HG03439 (cell line): ENCODE measurements at regions not wholly inside any gene's neighbourhood (a gene's known extent, or its start where the extent isn't known, plus 50 kb on each side); places are given as distances from the start of the nearest gene placed in this dataset.

ENCODE experiments used
- ATAC-seq: cut with Tn5 transposase; IDR thresholded peaks from one replicate; pipeline ENCODE4 v1.9.1; 2021; ENCODE audit warnings: mild to moderate bottlenecking, moderate library complexity; ENCODE audit not compliant: unreplicated experiment

GRCh38 chr1:62917314-62917713 lies 133.4 kb downstream of the ATG4C start:
- no peak for ATAC-seq

GRCh38 chr1:62917805-62918204 lies 133.9 kb downstream of the ATG4C start:
- no peak for ATAC-seq

- no peak for ATAC-seq
These were observed 134.8 kb downstream of the ATG4C start for GRCh38 chr1:62918700-62919099.

- ATAC-seq: no peak
These were observed 138.1 kb downstream of the ATG4C start for GRCh38 chr1:62922006-62922405.

- ATAC-seq: no peak
These were observed 141.3 kb downstream of the ATG4C start for GRCh38 chr1:62924983-62925790.

- ATAC-seq: no peak
These were observed 142.8 kb downstream of the ATG4C start for GRCh38 chr1:62926681-62927252.

- ATAC-seq: no peak
These were observed 145.0 kb downstream of the ATG4C start for GRCh38 chr1:62928885-62929284.

GRCh38 chr1:62937634-62938296 lies 153.8 kb downstream of the ATG4C start:
- no peak for ATAC-seq

GRCh38 chr1:62941780-62942179 lies 157.8 kb downstream of the ATG4C start:
- ATAC-seq: no peak

- no peak for ATAC-seq
These were observed 162.6 kb downstream of the ATG4C start for GRCh38 chr1:62946511-62946910.

- no peak for ATAC-seq
These were observed 167.5 kb downstream of the ATG4C start for GRCh38 chr1:62951428-62951827.

- no peak for ATAC-seq
These were observed 168.7 kb downstream of the ATG4C start for GRCh38 chr1:62952596-62952995.

- no peak for ATAC-seq
These were observed 169.7 kb downstream of the ATG4C start for GRCh38 chr1:62953633-62954032.

- no peak for ATAC-seq
These were observed 170.8 kb downstream of the ATG4C start for GRCh38 chr1:62954758-62955157.

GRCh38 chr1:62955666-62956065 lies 171.7 kb downstream of the ATG4C start:
- no peak for ATAC-seq

- no peak for ATAC-seq
These were observed 178.3 kb downstream of the ATG4C start for GRCh38 chr1:62962014-62962812.

GRCh38 chr1:62962901-62963776 lies 179.2 kb downstream of the ATG4C start:
- no peak for ATAC-seq

GRCh38 chr1:62964141-62964540 lies 180.2 kb downstream of the ATG4C start:
- no peak for ATAC-seq

- ATAC-seq: no peak
These were observed 183.1 kb downstream of the ATG4C start for GRCh38 chr1:62967031-62967430.

- no peak for ATAC-seq
These were observed 193.4 kb downstream of the ATG4C start for GRCh38 chr1:62977366-62977765.
